PFSK-1 (cell line): ENCODE measurements at regions not wholly inside any gene's neighbourhood (a gene's known extent, or its start where the extent isn't known, plus 50 kb on each side); places are given as distances from the start of the nearest gene placed in this dataset.

Experiments
- FOXP2 ChIP-seq: optimal IDR thresholded peaks from 2 replicates; pipeline ENCODE3; 2011; ENCODE audit warnings: borderline replicate concordance, control low read depth, inconsistent platforms; ENCODE audit not compliant: insufficient read depth; ENCODE audit errors: extremely low read length, extremely low read depth
- POLR2AphosphoS5 ChIP-seq: IDR thresholded peaks from 2 replicates; pipeline ENCODE4 v1.6.1; 2012; ENCODE audit warnings: low read depth, mild to moderate bottlenecking, control low read depth, low read length, moderate library complexity
- REST ChIP-seq, 2 experiments: IDR thresholded peaks; 2 replicates each; pipeline versions ENCODE4 v1.6.1 to v1.8.0; 2011 to 2012; ENCODE audit warnings: low read depth in 2 of 2, low read length in 2 of 2, control low read depth in 1 of 2, inconsistent platforms in 1 of 2, mild to moderate bottlenecking in 1 of 2, moderate library complexity in 1 of 2; ENCODE audit not compliant: insufficient read depth in 1 of 2
- SIN3A ChIP-seq: IDR thresholded peaks from 2 replicates; pipeline ENCODE4 v1.6.1; 2012; ENCODE audit warnings: mild to moderate bottlenecking, low read length, moderate library complexity, borderline replicate concordance; ENCODE audit not compliant: insufficient read depth
- TAF1 ChIP-seq: IDR thresholded peaks from 2 replicates; pipeline ENCODE4 v1.6.1; 2012; ENCODE audit warnings: low read length, control low read depth, borderline replicate concordance; ENCODE audit not compliant: insufficient read depth

DNA sequence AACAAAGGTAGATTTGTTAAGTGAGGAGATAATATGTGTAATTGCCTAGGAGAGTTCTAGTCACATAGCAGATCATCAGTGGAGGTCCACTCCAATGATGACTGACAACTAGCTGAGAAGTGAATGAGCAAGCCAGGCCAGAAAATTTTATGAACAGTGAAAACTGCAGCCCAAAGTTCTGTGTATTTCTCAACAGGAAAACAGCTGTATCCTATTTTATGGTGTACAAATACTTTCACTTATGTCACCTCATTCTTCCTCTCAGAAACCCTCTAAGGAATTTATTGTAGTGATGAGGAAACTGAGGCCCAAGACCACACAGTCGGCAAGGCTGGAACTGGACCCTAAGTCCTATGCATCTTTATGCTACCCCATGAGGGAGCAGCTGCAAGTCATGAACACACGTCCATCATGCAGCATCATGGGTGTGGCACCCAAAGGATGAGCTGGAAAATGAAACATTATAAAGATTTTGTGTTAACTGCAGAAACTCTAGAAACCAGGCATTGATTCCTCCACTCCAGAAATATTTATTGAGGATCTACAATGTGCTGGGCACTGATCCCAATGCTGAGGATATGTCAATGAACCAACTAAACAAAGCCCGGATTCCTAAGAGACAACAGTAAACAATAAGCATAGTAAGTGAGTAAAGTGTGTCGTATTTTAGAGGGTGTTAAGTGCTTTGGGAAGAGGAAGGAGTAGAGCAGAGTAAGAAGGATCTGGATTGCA is 99.5 kb upstream of the DUSP10 start:
- TF ChIP-seq REST (IDR thresholded peaks at IDR 0.05; ENCODE audit: insufficient read depth in 1 of 2, low read depth in 2 of 2, low read length in 2 of 2), result no peak
- TF ChIP-seq TAF1, result no peak
- TF ChIP-seq SIN3A, result no peak
- no peak for TF ChIP-seq POLR2AphosphoS5
- TF ChIP-seq FOXP2, result no peak

DNA sequence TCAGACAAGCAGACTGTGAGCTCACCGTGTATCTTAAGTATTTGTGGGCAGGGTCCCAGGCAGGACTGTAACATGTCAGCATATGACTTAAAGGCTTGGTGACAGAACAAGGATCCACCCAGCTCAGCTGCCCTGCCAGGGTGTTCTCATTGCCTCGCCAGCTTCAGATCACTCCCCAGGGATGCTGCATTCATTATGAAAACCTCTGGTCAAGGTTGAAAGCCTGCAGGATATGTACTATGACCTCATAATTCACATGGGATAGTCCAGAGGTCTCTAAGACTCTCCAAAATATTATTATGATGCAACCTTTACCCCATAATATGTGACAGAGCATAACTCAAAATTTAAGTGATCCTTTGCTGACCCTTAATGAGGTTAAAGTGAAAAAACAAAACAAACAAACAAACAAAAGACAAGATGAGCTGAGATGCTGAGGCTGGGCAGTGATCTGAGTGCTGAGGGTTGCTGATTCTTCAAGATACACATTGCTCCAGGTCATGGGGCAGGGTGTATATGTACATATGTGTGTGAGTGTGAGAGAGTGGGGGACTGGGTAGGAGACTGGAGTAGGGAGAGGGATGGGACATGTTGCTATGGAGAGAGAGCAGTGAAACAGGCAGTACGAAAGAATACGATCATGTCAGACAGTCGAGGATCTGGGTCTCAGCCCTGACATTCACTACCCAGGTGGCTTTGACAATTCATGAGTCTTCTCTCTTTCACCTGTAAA is 98.8 kb upstream of the DUSP10 start:
- TF ChIP-seq FOXP2 (no peak), REST (IDR thresholded peaks at IDR 0.05; ENCODE audit: insufficient read depth in 1 of 2, low read depth in 2 of 2, low read length in 2 of 2) (no peak), POLR2AphosphoS5 (no peak), TAF1 (no peak), SIN3A (no peak)

- TF ChIP-seq SIN3A (no peak), FOXP2 (peak; percentile 26)
Measured at GRCh38 chr1:221839782-221840395, 98.0 kb upstream of the DUSP10 start.

- TF ChIP-seq REST (IDR thresholded peaks at IDR 0.05; ENCODE audit: insufficient read depth in 1 of 2, low read depth in 2 of 2, low read length in 2 of 2) (no peak), SIN3A (no peak), FOXP2 (no peak), POLR2AphosphoS5 (no peak), TAF1 (no peak)
Measured at GRCh38 chr1:221839321-221839720, 97.4 kb upstream of the DUSP10 start.

- TF ChIP-seq POLR2AphosphoS5, result no peak
- TF ChIP-seq REST (IDR thresholded peaks at IDR 0.05; ENCODE audit: insufficient read depth in 1 of 2, low read depth in 2 of 2, low read length in 2 of 2), result no peak
- no peak for TF ChIP-seq FOXP2
- TF ChIP-seq SIN3A, result no peak
- TF ChIP-seq TAF1, result no peak
Measured at GRCh38 chr1:221837896-221838295, 96.0 kb upstream of the DUSP10 start.
